HG03520 (cell line): ENCODE measurements at regions not wholly inside any gene's neighbourhood (a gene's known extent, or its start where the extent isn't known, plus 50 kb on each side); places are given as distances from the start of the nearest gene placed in this dataset.

Experiments
- ATAC-seq: cut with Tn5 transposase; IDR thresholded peaks from one replicate; pipeline ENCODE4 v1.9.1; 2021; ENCODE audit warnings: mild to moderate bottlenecking, moderate library complexity; ENCODE audit not compliant: unreplicated experiment

GRCh38 chr2:48098539-48098938, 192.2 kb upstream of the FBXO11 start:
- ATAC-seq: no peak

- ATAC-seq: no peak
These were observed 198.1 kb upstream of the FBXO11 start for GRCh38 chr2:48104418-48104817.

GRCh38 chr2:48105848-48106247, 199.6 kb upstream of the FBXO11 start:
- no peak for ATAC-seq

GRCh38 chr2:48107326-48107925, 201.1 kb upstream of the FBXO11 start:
- no peak for ATAC-seq

GRCh38 chr2:48108455-48108854, 202.2 kb upstream of the FBXO11 start:
- ATAC-seq: no peak

GRCh38 chr2:48109491-48110204, 203.3 kb upstream of the FBXO11 start:
- no peak for ATAC-seq

GRCh38 chr2:48110492-48110891, 204.0 kb upstream of the FOXN2 start:
- ATAC-seq: no peak

- ATAC-seq: no peak
These were observed 201.4 kb upstream of the FOXN2 start for GRCh38 chr2:48112911-48113680.

- ATAC-seq: no peak
These were observed 200.7 kb upstream of the FOXN2 start for GRCh38 chr2:48113767-48114166.

- peak; percentile 61 for ATAC-seq
These were observed 200.2 kb upstream of the FOXN2 start for GRCh38 chr2:48114256-48114655.

GRCh38 chr2:48116497-48116896, 198.0 kb upstream of the FOXN2 start:
- no peak for ATAC-seq

- ATAC-seq: no peak
These were observed 195.6 kb upstream of the FOXN2 start for GRCh38 chr2:48118895-48119294.

GRCh38 chr2:48120112-48120511, 194.4 kb upstream of the FOXN2 start:
- no peak for ATAC-seq

GRCh38 chr2:48120759-48121242, 193.7 kb upstream of the FOXN2 start:
- ATAC-seq: no peak

GRCh38 chr2:48122166-48122565, 192.3 kb upstream of the FOXN2 start:
- no peak for ATAC-seq

- no peak for ATAC-seq
These were observed 189.9 kb upstream of the FOXN2 start for GRCh38 chr2:48124592-48124991.

GRCh38 chr2:48126162-48126561, 188.3 kb upstream of the FOXN2 start:
- no peak for ATAC-seq

- no peak for ATAC-seq
These were observed 186.8 kb upstream of the FOXN2 start for GRCh38 chr2:48127612-48128191.

GRCh38 chr2:48129293-48129950, 185.1 kb upstream of the FOXN2 start:
- ATAC-seq: no peak

GRCh38 chr2:48131539-48132270, 182.8 kb upstream of the FOXN2 start:
- no peak for ATAC-seq
